ENCODE measurements at regions not wholly inside any gene's neighbourhood (a gene's known extent, or its start where the extent isn't known, plus 50 kb on each side); places are given as distances from the start of the nearest gene placed in this dataset.

GRCh38 chr2:103792042-103792441 is 1030.2 kb downstream of the TMEM182 start:
- DNase-seq: no peak
- TF ChIP-seq, protein P1, sequence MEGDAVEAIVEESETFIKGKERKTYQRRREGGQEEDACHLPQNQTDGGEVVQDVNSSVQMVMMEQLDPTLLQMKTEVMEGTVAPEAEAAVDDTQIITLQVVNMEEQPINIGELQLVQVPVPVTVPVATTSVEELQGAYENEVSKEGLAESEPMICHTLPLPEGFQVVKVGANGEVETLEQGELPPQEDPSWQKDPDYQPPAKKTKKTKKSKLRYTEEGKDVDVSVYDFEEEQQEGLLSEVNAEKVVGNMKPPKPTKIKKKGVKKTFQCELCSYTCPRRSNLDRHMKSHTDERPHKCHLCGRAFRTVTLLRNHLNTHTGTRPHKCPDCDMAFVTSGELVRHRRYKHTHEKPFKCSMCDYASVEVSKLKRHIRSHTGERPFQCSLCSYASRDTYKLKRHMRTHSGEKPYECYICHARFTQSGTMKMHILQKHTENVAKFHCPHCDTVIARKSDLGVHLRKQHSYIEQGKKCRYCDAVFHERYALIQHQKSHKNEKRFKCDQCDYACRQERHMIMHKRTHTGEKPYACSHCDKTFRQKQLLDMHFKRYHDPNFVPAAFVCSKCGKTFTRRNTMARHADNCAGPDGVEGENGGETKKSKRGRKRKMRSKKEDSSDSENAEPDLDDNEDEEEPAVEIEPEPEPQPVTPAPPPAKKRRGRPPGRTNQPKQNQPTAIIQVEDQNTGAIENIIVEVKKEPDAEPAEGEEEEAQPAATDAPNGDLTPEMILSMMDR (IDR thresholded peaks at IDR 0.05): no peak
- H3K4me1 ChIP-seq (ENCODE audit: low read depth): no peaks in the 10 kb centered on the region
- peaks cover 5% of the 10 kb centered on the region for H3K9me3 ChIP-seq
- no peak overlapping the region for H3K4me3 ChIP-seq
- intact Hi-C loops (cut with DNase I, micrococcal nuclease): no loop called here
- ATAC-seq: no peak
- no peaks in the 10 kb centered on the region for H3K36me3 ChIP-seq (ENCODE audit: low read depth)

DNA sequence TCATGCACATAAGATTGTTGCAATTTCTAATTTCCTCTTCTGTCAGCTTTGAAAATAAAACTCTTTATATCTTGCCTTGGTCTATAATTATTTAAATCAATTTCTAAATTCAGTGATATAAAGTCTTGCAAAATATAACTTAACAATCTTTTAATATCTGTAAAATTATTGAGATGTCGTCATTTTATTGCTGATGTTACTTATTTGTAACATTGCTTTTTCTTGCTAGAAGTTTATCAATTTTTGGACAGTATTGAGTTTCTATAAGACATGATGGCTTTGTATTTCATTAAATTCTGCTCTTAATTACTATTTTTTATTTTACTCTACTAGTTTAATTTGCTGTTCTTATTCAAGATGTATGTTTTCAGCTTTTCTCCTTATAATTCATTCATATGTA is 1036.5 kb downstream of the TMEM182 start:
- ATAC-seq (no peak), DNase-seq (no peak)
- Histone ChIP-seq H3K4me3 (no peak overlapping the region), H3K9me3 (peaks cover 5% of the 10 kb centered on the region), H3K4me1 (ENCODE audit: low read depth) (no peaks in the 10 kb centered on the region), H3K36me3 (ENCODE audit: low read depth) (no peaks in the 10 kb centered on the region)
- TF ChIP-seq, protein P1 (IDR thresholded peaks at IDR 0.05): no peak
- intact Hi-C loops (cut with DNase I, micrococcal nuclease): no loop called here

DNA sequence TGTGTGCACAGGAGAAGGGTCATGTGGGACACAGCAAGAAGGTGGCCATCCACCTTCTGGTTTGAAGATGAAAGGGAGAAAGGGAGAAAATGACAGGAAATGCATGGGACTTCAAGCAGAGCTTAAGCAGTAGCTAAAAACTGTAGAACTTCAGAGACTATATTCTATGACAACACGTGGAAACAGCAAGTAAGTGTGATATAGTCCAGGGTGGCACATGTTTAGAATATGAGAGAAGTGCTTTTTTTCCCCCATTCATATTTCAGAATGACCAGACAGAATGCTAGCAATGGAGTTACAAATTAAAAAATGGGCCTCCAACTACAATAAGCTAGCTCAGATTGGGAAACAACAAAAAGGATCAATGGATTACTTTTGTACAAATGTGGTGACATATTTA is 1042.2 kb downstream of the TMEM182 start:
- Histone ChIP-seq H3K4me3 (no peak overlapping the region), H3K4me1 (ENCODE audit: low read depth) (no peaks in the 10 kb centered on the region), H3K36me3 (ENCODE audit: low read depth) (no peaks in the 10 kb centered on the region), H3K9me3 (no peaks in the 10 kb centered on the region)
- ATAC-seq (no peak), DNase-seq (no peak)
- TF ChIP-seq, protein P1 (IDR thresholded peaks at IDR 0.05): no peak
- intact Hi-C loops (cut with DNase I, micrococcal nuclease): no loop called here

GRCh38 chr2:103805746-103806145 is 1043.9 kb downstream of the TMEM182 start:
- Histone ChIP-seq H3K9me3 (no peaks in the 10 kb centered on the region), H3K4me1 (ENCODE audit: low read depth) (no peaks in the 10 kb centered on the region), H3K4me3 (no peak overlapping the region), H3K36me3 (ENCODE audit: low read depth) (no peaks in the 10 kb centered on the region)
- TF ChIP-seq, protein P1 (IDR thresholded peaks at IDR 0.05): no peak
- ATAC-seq (no peak), DNase-seq (no peak)
- intact Hi-C loops (cut with DNase I, micrococcal nuclease): no loop called here

DNA sequence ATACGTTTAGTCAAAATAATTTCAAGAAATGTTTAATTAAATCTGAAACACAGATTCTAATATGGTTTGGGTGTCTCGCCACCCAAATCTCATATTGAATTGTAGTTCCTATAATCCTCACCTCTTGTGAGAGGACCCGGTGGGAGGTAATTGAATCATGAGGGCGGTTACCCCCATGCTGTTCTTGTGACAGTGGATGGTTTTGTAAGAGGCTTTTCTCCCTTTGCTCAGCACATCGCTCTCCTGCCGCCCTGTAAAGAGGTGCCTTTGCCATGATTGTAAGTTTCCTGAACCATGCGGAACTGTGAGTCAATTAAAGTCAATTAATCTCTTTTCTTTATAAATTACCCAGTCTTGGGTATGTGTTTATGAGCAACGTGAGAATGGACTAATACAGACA is 1045.1 kb upstream of the POU3F3 start:
- intact Hi-C loops (cut with DNase I, micrococcal nuclease): no loop called here
- H3K4me3 ChIP-seq: no peak overlapping the region
- no peaks in the 10 kb centered on the region for H3K4me1 ChIP-seq (ENCODE audit: low read depth)
- H3K9me3 ChIP-seq: no peaks in the 10 kb centered on the region
- no peak for ATAC-seq
- TF ChIP-seq, protein P1 (IDR thresholded peaks at IDR 0.05): no peak
- no peak for DNase-seq
- H3K36me3 ChIP-seq (ENCODE audit: low read depth): no peaks in the 10 kb centered on the region

DNA sequence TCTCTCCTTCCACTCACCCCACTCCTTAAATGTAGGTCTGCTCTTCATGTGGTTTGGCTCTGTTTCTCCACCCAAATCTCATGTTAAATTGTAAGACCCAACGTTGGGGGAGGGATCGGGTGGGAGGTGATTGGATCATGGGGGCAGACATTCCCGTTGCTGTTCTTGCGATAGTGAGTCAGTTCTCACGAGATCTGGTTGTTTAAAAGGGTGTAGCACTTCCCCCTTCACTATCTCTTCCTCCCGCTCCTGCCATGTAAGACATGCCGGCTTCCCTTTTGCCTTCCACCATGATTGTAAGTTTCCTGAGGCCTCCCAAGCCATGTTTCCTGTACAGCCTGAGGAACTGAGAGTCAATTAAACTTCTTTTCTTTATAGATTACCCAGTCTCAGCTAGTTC is 1044.5 kb upstream of the POU3F3 start:
- H3K4me3 ChIP-seq: no peak overlapping the region
- DNase-seq: no peak
- ATAC-seq: no peak
- no peaks in the 10 kb centered on the region for H3K4me1 ChIP-seq (ENCODE audit: low read depth)
- TF ChIP-seq, protein P1 (IDR thresholded peaks at IDR 0.05): no peak
- no peaks in the 10 kb centered on the region for H3K9me3 ChIP-seq
- intact Hi-C loops (cut with DNase I, micrococcal nuclease): no loop called here
- no peaks in the 10 kb centered on the region for H3K36me3 ChIP-seq (ENCODE audit: low read depth)

Data from mucosa of descending colon (tissue), 3 donors.